ENCODE measurements at regions not wholly inside any gene's neighbourhood (a gene's known extent, or its start where the extent isn't known, plus 50 kb on each side); places are given as distances from the start of the nearest gene placed in this dataset.

DNA sequence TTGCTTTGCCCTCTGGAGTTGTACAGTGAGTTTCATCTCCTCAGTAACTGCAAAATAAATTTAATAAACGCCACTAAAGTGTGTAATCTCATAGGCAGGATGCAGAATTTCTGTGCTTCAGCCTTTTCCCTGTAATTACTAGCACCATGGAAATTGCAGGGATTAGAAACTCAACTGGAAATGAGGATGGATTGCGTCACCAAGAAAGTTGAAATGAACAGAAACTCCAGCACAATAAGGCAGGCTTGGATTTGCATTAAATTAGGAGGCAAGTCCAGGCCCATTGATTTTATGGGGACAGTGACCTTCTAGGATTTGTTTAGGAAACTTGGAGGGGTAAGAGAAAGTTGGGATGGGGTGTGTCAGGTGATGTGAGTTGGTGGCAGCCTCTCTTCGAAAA, 197.5 kb downstream of the PTPRU start:
- H3K4me3 ChIP-seq (ENCODE audit: low read depth, low read length): no peak overlapping the region

DNA sequence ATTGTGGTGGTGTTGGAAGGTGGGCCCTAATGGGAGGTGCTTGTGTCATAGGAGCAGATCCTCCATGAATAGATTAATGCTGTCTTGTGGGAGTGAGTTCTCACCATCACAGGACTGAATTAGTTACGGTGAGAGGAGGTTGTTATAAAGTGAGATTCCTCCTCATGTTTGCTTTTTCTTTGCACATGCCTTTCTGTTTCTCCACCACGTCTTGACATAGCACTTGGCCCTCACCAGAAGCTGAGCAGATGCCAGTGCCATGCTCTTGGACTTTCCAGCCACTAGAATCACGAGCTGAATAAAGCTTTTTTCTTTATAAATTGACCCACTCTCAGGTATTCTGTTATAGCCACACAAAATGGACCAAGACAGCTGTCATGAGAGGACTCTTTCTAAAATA, 194.8 kb downstream of the PTPRU start:
- no peak overlapping the region for H3K4me3 ChIP-seq (ENCODE audit: low read depth, low read length)
- TF ChIP-seq, protein P1, sequence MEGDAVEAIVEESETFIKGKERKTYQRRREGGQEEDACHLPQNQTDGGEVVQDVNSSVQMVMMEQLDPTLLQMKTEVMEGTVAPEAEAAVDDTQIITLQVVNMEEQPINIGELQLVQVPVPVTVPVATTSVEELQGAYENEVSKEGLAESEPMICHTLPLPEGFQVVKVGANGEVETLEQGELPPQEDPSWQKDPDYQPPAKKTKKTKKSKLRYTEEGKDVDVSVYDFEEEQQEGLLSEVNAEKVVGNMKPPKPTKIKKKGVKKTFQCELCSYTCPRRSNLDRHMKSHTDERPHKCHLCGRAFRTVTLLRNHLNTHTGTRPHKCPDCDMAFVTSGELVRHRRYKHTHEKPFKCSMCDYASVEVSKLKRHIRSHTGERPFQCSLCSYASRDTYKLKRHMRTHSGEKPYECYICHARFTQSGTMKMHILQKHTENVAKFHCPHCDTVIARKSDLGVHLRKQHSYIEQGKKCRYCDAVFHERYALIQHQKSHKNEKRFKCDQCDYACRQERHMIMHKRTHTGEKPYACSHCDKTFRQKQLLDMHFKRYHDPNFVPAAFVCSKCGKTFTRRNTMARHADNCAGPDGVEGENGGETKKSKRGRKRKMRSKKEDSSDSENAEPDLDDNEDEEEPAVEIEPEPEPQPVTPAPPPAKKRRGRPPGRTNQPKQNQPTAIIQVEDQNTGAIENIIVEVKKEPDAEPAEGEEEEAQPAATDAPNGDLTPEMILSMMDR (IDR thresholded peaks at IDR 0.05; ENCODE audit: borderline replicate concordance, insufficient read depth, low read depth, low read length): no peak

More for the DNA sequence above, 197.5 kb downstream of the PTPRU start:
- TF ChIP-seq, protein P1 (IDR thresholded peaks at IDR 0.05; ENCODE audit: borderline replicate concordance, insufficient read depth, low read depth, low read length): no peak

DNA sequence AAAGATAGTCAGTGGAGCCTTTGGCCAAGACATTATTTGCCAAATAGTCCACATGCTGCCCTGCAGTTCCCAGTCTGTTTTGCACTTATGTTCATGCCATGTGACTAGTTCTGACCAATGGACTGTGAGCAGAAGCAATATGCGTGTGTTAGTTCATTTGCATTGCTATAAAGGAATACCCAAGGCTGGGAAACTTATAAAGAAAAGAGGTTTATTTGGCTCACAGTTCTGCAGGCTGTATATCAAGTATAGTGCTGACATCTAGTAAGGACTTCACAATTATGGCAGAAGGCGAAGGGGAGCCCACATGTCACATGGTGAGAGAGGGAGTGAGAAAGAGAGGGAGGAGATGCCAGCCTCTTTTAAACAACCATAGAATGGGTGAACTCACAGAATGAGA, 193.3 kb downstream of the PTPRU start:
- TF ChIP-seq, protein P1 (IDR thresholded peaks at IDR 0.05; ENCODE audit: borderline replicate concordance, insufficient read depth, low read depth, low read length): no peak
- H3K4me3 ChIP-seq (ENCODE audit: low read depth, low read length): no peak overlapping the region

DNA sequence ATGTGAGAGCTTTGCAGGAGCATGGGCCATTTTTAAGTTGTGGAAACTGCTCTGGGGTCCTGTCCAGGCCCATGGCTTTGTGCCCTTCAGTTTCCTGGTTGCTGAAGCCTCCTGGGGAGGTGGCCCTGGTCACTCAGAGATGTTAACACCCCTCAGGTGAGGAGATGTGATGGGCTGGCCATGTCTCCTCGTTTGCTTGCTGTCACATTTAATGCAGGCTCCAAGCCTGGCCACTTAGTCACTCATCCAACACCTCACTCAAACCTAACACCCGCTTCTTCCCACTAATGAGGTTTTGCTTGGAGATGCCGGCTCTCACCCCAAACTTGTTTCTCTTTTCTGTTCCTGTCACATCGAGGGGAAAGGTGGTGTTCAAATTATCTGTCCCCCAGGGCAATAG, 192.7 kb downstream of the PTPRU start:
- no peak overlapping the region for H3K4me3 ChIP-seq (ENCODE audit: low read depth, low read length)
- TF ChIP-seq, protein P1 (IDR thresholded peaks at IDR 0.05; ENCODE audit: borderline replicate concordance, insufficient read depth, low read depth, low read length): no peak

DNA sequence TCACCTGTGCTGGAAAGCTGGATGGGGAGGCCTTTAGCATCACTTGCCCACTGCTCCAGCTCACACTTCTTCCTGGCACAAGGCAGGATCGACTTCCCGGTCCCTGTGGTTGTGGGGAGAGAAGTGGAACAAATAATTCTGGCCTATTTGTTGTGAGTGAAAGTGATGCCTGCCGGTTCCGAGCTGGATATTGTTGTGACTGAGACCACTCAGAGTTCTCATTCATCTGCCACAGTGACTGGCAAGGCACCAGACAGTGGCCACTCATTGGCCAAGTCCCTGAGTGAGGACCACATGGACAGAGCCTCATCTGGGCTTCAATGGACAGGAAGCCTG, 191.9 kb downstream of the PTPRU start:
- TF ChIP-seq, protein P1 (IDR thresholded peaks at IDR 0.05; ENCODE audit: borderline replicate concordance, insufficient read depth, low read depth, low read length): no peak
- no peak overlapping the region for H3K4me3 ChIP-seq (ENCODE audit: low read depth, low read length)

DNA sequence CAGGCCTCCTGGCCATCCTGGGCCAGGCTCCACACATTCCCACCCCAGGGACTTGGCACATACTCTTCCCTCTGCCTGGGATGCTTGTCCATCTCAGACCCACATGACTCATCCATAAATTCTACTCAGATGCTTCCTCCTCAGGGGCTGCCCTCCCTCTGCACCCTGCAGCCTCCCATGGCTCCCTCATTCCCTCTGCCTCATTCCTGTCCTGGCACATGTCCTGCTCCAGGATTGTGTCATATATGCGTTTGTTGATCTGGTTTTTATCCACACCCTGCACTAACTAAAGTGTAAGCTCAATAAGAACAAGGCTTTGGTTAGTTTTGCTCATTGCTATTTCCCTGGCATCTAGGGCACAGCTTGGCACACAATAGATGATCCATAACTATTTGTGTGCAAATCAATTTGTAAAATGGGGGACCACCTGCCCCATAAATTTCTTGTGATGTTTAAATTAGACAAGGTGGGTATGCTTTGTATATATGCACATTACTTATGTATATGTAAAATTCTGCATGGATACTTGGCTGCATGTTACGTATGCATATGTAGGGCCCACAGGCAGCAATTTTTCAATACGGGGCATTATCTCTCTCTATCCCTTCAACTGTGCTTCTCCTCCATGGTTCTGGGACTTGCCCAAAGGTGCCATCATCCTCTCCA, 191.4 kb downstream of the PTPRU start:
- TF ChIP-seq, protein P1 (IDR thresholded peaks at IDR 0.05; ENCODE audit: borderline replicate concordance, insufficient read depth, low read depth, low read length): no peak

DNA sequence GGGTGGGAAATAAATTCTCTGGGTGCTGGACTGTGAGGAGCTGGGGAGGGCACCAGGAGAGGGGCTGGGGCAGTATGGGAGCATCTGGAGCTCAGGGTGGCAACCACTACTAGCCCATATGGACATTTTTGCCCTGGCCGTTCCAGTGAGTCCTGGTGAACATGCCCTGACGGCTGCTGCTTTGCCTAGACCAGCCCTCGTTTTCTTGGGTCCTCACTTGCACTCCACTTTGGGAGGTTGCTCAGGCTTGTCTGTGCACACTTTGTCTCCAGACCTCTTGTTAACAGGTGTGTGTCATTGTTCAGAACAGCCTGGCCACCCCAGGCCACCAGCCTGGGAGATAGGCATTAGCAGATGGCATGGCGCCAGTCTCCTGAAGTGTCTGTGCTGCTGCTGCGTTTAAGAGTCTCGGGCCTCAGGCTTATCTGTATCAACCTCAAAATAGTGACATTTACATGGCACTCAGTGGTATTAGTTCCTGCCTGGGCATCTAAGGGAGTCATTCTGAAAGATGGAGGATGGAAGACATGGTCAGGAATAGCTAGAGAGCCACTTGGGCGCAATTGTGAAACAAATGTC, 190.5 kb downstream of the PTPRU start:
- TF ChIP-seq, protein P1 (IDR thresholded peaks at IDR 0.05; ENCODE audit: borderline replicate concordance, insufficient read depth, low read depth, low read length): no peak

More for the DNA sequence above, 191.4 kb downstream of the PTPRU start:
- H3K4me3 ChIP-seq (ENCODE audit: low read depth, low read length): no peak overlapping the region

More for the DNA sequence above, 190.5 kb downstream of the PTPRU start:
- no peak overlapping the region for H3K4me3 ChIP-seq (ENCODE audit: low read depth, low read length)

Data from GM12875 (cell line).